ENCODE measurements at regions not wholly inside any gene's neighbourhood (a gene's known extent, or its start where the extent isn't known, plus 50 kb on each side); places are given as distances from the start of the nearest gene placed in this dataset.

DNA sequence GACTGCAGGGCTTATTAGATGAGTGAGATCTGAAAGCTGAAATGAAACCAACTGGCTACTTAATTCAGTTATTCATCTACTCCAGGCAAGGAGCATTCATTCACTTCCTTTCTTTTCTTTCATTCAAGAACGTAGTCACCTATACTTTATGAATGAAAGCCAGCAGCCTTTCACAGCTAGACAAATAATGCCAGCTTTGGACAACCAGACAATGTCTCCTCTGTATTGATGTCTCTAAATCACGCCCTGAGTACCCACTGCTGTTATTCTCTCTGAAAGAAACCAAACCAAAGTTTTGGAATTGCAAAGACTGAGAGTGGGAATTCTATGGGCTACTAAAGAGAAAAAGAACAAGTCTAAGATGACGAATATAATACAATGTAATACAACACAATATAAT lies 121.2 kb upstream of the PTPN3 start:
- TF ChIP-seq KDM4A (IDR thresholded peaks at IDR 0.05; ENCODE audit: low read depth, low read length, severe bottlenecking): no peak
- no peak for TF ChIP-seq EZH2 (IDR thresholded peaks at IDR 0.05; ENCODE audit: low read depth, low read length, severe bottlenecking)
- TF ChIP-seq, protein P1, sequence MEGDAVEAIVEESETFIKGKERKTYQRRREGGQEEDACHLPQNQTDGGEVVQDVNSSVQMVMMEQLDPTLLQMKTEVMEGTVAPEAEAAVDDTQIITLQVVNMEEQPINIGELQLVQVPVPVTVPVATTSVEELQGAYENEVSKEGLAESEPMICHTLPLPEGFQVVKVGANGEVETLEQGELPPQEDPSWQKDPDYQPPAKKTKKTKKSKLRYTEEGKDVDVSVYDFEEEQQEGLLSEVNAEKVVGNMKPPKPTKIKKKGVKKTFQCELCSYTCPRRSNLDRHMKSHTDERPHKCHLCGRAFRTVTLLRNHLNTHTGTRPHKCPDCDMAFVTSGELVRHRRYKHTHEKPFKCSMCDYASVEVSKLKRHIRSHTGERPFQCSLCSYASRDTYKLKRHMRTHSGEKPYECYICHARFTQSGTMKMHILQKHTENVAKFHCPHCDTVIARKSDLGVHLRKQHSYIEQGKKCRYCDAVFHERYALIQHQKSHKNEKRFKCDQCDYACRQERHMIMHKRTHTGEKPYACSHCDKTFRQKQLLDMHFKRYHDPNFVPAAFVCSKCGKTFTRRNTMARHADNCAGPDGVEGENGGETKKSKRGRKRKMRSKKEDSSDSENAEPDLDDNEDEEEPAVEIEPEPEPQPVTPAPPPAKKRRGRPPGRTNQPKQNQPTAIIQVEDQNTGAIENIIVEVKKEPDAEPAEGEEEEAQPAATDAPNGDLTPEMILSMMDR (IDR thresholded peaks at IDR 0.05; ENCODE audit: control extremely low read depth in 1 of 3, insufficient read depth in 1 of 3, low read depth in 1 of 3, low read length in 3 of 3): no peak
- TF ChIP-seq TEAD4 (IDR thresholded peaks at IDR 0.05; ENCODE audit: low read depth, low read length): no peak
- no peak for TF ChIP-seq SIX5 (IDR thresholded peaks at IDR 0.05; ENCODE audit: low read depth, low read length)
- no peak for TF ChIP-seq NRF1 (IDR thresholded peaks at IDR 0.05; ENCODE audit: low read depth, low read length)
- TF ChIP-seq POLR2A (IDR thresholded peaks at IDR 0.05; ENCODE audit: control extremely low read depth in 1 of 2, low read depth in 2 of 2, low read length in 2 of 2): no peak
- no peak for TF ChIP-seq EP300 (IDR thresholded peaks at IDR 0.05; ENCODE audit: borderline replicate concordance in 1 of 2, low read depth in 2 of 2, low read length in 2 of 2)
- TF ChIP-seq CBX5 (IDR thresholded peaks at IDR 0.05; ENCODE audit: low read depth, low read length): no peak
- no peak for TF ChIP-seq POLR2AphosphoS5 (IDR thresholded peaks at IDR 0.05; ENCODE audit: low read depth, low read length)
- TF ChIP-seq GTF2F1 (IDR thresholded peaks at IDR 0.05; ENCODE audit: borderline replicate concordance, low read depth, low read length): no peak
- TF ChIP-seq SP1 (IDR thresholded peaks at IDR 0.05; ENCODE audit: low read depth, low read length): no peak
- TF ChIP-seq PHF8 (conservative IDR thresholded peaks at IDR 0.05; ENCODE audit: low read depth, low read length): no peak
